ENCODE measurements at regions not wholly inside any gene's neighbourhood (a gene's known extent, or its start where the extent isn't known, plus 50 kb on each side); places are given as distances from the start of the nearest gene placed in this dataset.
"Not testable (repeated sequence)": the region's sequence is repeated elsewhere in the genome, so short reads cannot be mapped to it uniquely, and the experiment has no call there.

GRCh38 chr6:150680510-150680909, 80.8 kb downstream of the PLEKHG1 start:
- intact Hi-C loops (cut with DNase I) = no loop called here
- no peak for DNase-seq
- ATAC-seq = no peak

- DNase-seq (no peak), ATAC-seq (no peak)
- intact Hi-C loops (cut with DNase I) = no loop called here
These were observed 82.1 kb downstream of the PLEKHG1 start for GRCh38 chr6:150681578-150682395.

- DNase-seq (peak; percentile 72), ATAC-seq (peak; percentile 77 to 82)
- intact Hi-C loops (cut with DNase I) = no loop called here
These were observed 83.6 kb downstream of the PLEKHG1 start for GRCh38 chr6:150683320-150683719.

GRCh38 chr6:150684161-150684560, 84.5 kb downstream of the PLEKHG1 start:
- DNase-seq = no peak
- no peak for ATAC-seq
- intact Hi-C loops (cut with DNase I) = no loop called here

GRCh38 chr6:150684714-150685459, 85.2 kb downstream of the PLEKHG1 start:
- no peak for ATAC-seq

GRCh38 chr6:150685860-150686259, 86.2 kb downstream of the PLEKHG1 start:
- intact Hi-C loops (cut with DNase I) = no loop called here
- ATAC-seq = no peak
- no peak for DNase-seq

More at GRCh38 chr6:150684714-150685459, 85.2 kb downstream of the PLEKHG1 start:
- intact Hi-C loops (cut with DNase I) = no loop called here
- DNase-seq = peak; percentile 53

- DNase-seq (no peak), ATAC-seq (no peak)
- intact Hi-C loops (cut with DNase I) = no loop called here
These were observed 86.9 kb downstream of the PLEKHG1 start for GRCh38 chr6:150686566-150686965.

- intact Hi-C loops (cut with DNase I) = no loop called here
- ATAC-seq = peak; percentile 76 to 77
- DNase-seq = peak; percentile 77
These were observed 87.8 kb downstream of the PLEKHG1 start for GRCh38 chr6:150687508-150687907.

- no peak for DNase-seq
- intact Hi-C loops (cut with DNase I) = no loop called here
- no peak for ATAC-seq
These were observed 90.4 kb downstream of the PLEKHG1 start for GRCh38 chr6:150689900-150690590.

- DNase-seq = no peak
- intact Hi-C loops (cut with DNase I) = no loop called here
- no peak for ATAC-seq
These were observed 91.0 kb downstream of the PLEKHG1 start for GRCh38 chr6:150690681-150691080.

- ATAC-seq (no peak), DNase-seq (no peak)
- intact Hi-C loops (cut with DNase I) = no loop called here
These were observed 91.8 kb downstream of the PLEKHG1 start for GRCh38 chr6:150691463-150691862.

- no peak for DNase-seq
- intact Hi-C loops (cut with DNase I) = no loop called here
- ATAC-seq = no peak
These were observed 92.9 kb downstream of the PLEKHG1 start for GRCh38 chr6:150692604-150693003.

GRCh38 chr6:150694889-150695288, 95.2 kb downstream of the PLEKHG1 start:
- intact Hi-C loops (cut with DNase I) = no loop called here
- DNase-seq (no peak), ATAC-seq (no peak)

- intact Hi-C loops (cut with DNase I) = no loop called here
- DNase-seq = no peak
- ATAC-seq = peak in 1 of 2 donors; percentile 51
These were observed 96.0 kb downstream of the PLEKHG1 start for GRCh38 chr6:150695652-150696051.

- DNase-seq (no peak), ATAC-seq (no peak)
- intact Hi-C loops (cut with DNase I) = no loop called here
These were observed 96.5 kb downstream of the PLEKHG1 start for GRCh38 chr6:150696190-150696589.

GRCh38 chr6:150696918-150697317, 97.2 kb downstream of the PLEKHG1 start:
- intact Hi-C loops (cut with DNase I); ATAC-seq; DNase-seq: not testable (repeated sequence)

- intact Hi-C loops (cut with DNase I) = no loop called here
- ATAC-seq = peak; percentile 55 to 72
- DNase-seq = peak; percentile 31
These were observed 97.8 kb downstream of the PLEKHG1 start for GRCh38 chr6:150697515-150697914.

GRCh38 chr6:150698391-150698790, 98.7 kb downstream of the PLEKHG1 start:
- ATAC-seq (no peak), DNase-seq (no peak)
- intact Hi-C loops (cut with DNase I) = no loop called here

GRCh38 chr6:150702675-150703074, 103.0 kb downstream of the PLEKHG1 start:
- intact Hi-C loops (cut with DNase I) = no loop called here
- peak in 1 of 2 donors; percentile 60 for ATAC-seq

More at GRCh38 chr6:150702675-150703074, 103.0 kb downstream of the PLEKHG1 start:
- DNase-seq = no peak
